Fibroblast of mammary gland (primary cell): ENCODE measurements at regions not wholly inside any gene's neighbourhood (a gene's known extent, or its start where the extent isn't known, plus 50 kb on each side); places are given as distances from the start of the nearest gene placed in this dataset.
"Not testable (repeated sequence)": the region's sequence is repeated elsewhere in the genome, so short reads cannot be mapped to it uniquely, and the experiment has no call there.

Source experiments
- DNase-seq: peaks from one replicate; pipeline ENCODE4 v3.0.0-alpha.2; 2010; ENCODE audit warnings: low read depth
- H3K4me3 ChIP-seq: 2 replicates; pipeline ENCODE4 v1.5.1; 2011; ENCODE audit warnings: low read depth, mild to moderate bottlenecking, low read length, moderate library complexity; ENCODE audit not compliant: control insufficient read depth
- CTCF ChIP-seq: conservative IDR thresholded peaks from 2 replicates; pipeline ENCODE4 v1.5.1; 2011; ENCODE audit warnings: low read depth, low read length, inconsistent platforms; ENCODE audit not compliant: control insufficient read depth, insufficient read depth

- no peak overlapping the region for H3K4me3 ChIP-seq
- no peak for DNase-seq
- TF ChIP-seq CTCF: no peak
Measured at GRCh38 chr13:50249144-50249521, 233.9 kb downstream of the KCNRG start.

GRCh38 chr13:50250401-50250800 is 235.2 kb downstream of the KCNRG start:
- no peak overlapping the region for H3K4me3 ChIP-seq
- DNase-seq: no peak
- no peak for TF ChIP-seq CTCF

GRCh38 chr13:50255639-50256038 is 240.4 kb downstream of the KCNRG start:
- TF ChIP-seq CTCF: no peak
- no peak overlapping the region for H3K4me3 ChIP-seq
- peak; percentile 25 for DNase-seq

GRCh38 chr13:50256536-50257321 is 241.5 kb downstream of the KCNRG start:
- not testable (repeated sequence) for H3K4me3 ChIP-seq, DNase-seq

GRCh38 chr13:50257646-50258045 is 242.4 kb downstream of the KCNRG start:
- H3K4me3 ChIP-seq: no peak overlapping the region
- no peak for DNase-seq
- TF ChIP-seq CTCF: no peak

GRCh38 chr13:50261130-50261901 is 246.1 kb downstream of the KCNRG start:
- TF ChIP-seq CTCF: no peak
- H3K4me3 ChIP-seq: no peak overlapping the region
- DNase-seq: no peak

- TF ChIP-seq CTCF: no peak
- H3K4me3 ChIP-seq: no peak overlapping the region
- DNase-seq: no peak
Measured at GRCh38 chr13:50267066-50267465, 251.8 kb downstream of the KCNRG start.
